HG02763 (cell line): ENCODE measurements at regions not wholly inside any gene's neighbourhood (a gene's known extent, or its start where the extent isn't known, plus 50 kb on each side); places are given as distances from the start of the nearest gene placed in this dataset.

Source experiments
- ATAC-seq: cut with Tn5 transposase; IDR thresholded peaks from one replicate; pipeline ENCODE4 v1.9.1; 2021; ENCODE audit warnings: mild to moderate bottlenecking, moderate library complexity; ENCODE audit not compliant: unreplicated experiment

DNA sequence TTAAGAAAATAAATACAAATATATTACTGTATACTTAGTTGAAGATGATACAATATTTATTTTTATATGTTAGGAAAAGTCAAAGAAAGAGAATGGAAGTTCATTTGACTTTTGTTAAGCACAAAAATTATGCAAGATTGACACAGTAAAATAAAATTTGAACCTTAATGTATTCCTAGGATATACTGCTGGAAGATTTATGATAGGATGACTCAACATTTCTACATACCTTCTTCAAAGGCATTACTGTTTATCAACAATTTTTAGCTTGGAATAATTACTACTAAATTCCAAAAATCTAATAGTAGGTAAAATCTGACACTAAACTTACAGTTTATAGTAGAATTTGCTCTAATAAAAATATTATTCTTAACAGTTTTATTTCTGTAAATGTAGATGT, 257.3 kb upstream of the ADAMTS5 start:
- ATAC-seq = no peak

DNA sequence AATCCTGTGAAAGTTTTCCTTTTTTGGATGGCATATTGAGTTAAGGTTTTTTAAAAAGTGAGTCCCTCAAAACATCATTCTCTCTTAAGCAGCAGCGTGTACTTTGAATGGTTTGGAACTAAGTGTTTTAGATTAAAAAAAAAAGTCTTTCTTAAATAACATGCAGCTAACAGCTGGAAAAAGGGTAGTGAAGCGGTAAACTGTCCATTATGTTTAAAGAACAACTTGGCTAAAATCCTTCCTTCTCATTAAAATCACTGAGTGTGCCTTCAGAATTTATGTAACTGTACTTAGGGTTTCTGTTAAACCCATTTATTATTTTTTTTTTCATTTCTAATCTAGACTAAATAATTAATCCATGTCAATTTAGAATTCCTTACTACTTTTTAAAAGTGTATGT, 254.2 kb upstream of the ADAMTS5 start:
- ATAC-seq = no peak

DNA sequence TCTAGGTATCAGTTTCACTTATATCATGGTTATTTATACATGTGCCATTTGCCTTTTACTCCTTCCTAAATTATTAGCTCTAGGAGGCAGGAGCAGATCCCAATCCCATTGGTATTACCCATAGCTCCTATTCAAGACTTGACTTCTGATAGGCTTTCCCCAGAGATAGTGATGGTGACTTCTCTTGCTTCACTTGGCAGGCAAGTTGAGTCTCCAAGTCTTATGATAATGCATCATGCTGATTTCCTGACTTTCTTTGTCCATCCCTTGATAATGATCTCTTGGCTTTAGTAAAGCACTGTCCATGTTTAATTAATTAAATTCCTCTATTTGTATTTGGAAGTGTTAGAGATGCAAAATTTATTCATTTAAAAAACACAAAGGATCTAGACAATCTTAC, 253.5 kb upstream of the ADAMTS5 start:
- no peak for ATAC-seq

- ATAC-seq = no peak
Measured at GRCh38 chr21:27219068-27219467, 252.2 kb upstream of the ADAMTS5 start.

GRCh38 chr21:27213303-27213702, 246.4 kb upstream of the ADAMTS5 start:
- ATAC-seq = no peak

- no peak for ATAC-seq
Measured at GRCh38 chr21:27212441-27212840, 245.6 kb upstream of the ADAMTS5 start.

GRCh38 chr21:27209546-27209945, 242.7 kb upstream of the ADAMTS5 start:
- no peak for ATAC-seq

DNA sequence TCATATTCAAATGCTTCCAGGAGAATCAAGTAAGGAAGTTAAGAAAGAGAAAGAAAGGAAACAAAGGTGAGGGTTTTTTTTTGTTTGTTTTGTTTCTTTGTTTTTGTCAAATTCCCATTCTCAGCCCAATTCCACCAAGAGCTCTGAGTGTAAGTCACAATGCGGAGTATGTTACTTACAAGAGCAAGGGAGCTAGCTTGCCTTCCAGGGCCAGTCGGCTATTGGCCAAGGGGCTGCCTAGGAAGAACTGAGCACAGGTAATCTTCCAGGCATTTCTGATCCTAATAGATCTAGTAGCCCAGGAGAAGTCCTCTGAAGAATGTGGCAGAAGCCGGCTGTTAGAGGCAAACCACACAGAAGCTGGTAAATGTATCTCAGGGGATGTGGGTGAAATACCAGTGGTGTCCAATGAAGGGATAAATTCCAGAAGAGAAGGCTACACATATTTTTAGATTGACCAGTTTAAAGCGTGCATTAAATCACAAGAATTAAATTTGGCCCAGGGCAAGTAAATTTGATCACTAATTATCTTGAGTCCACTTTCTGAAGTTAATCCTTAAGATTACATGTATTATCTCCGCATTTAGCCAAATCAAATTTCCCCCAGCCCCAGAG, 239.6 kb upstream of the ADAMTS5 start:
- ATAC-seq = no peak

GRCh38 chr21:27202301-27202700, 235.4 kb upstream of the ADAMTS5 start:
- ATAC-seq = no peak

GRCh38 chr21:27201197-27201596, 234.3 kb upstream of the ADAMTS5 start:
- ATAC-seq = no peak

DNA sequence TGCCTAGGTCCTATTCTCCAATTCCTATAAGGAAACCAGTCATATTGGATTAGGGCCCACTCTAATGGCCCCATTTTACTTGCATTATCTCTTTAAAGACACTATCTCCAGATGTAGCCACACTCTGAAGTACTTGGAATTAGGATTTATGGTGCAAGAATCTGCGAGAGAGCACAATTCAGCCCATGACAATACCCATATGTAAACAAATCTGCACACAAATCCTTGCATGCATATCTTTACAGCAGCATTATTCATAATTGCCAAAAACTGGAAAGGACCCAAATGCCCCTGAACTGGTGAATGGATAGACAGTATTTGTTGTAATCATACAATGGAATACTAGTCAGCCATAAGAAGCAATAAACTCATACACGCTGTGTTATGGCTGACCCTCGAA, 229.8 kb upstream of the ADAMTS5 start:
- no peak for ATAC-seq

- ATAC-seq = no peak
Measured at GRCh38 chr21:27192281-27192949, 225.5 kb upstream of the ADAMTS5 start.

- no peak for ATAC-seq
Measured at GRCh38 chr21:27190601-27191000, 223.7 kb upstream of the ADAMTS5 start.

GRCh38 chr21:27189870-27190269, 223.0 kb upstream of the ADAMTS5 start:
- ATAC-seq = no peak

GRCh38 chr21:27173053-27173452, 206.2 kb upstream of the ADAMTS5 start:
- ATAC-seq = no peak

DNA sequence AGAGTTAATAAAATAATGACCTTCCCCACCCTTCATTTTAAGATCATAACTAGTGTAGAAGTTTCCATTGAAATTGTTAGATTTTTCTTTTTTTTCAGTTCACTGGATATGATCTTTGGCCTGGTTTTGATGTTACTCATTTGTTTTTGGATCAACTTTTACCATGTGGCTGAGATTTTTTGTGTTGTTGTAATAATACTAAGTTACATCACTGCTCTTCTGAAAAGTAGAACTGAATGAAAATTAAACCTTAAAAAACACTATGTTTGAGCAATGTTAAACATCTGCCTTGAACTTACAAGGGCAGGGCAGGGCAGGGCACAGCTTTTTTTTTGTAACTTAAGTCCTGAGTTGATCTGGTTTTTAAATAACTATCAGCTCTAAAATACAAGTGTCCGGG, 204.8 kb upstream of the ADAMTS5 start:
- ATAC-seq = no peak

DNA sequence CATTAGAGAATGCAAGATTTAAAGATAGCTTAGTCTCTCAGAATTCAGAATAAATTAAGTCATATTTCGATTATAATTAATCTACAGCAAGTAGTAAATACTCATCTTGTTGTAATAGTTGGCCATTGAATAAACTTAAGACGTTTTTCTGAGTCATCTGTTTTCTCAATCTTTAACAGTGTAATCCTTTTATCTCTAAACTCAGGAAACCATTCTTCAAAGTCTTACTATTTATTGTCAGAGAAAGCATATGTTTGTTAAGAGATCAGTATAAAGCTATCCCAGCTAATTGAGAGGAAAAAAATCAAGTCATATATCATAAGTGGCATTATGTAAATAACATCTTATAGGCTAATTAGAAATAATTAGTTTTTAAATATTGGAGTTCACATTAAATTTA, 201.2 kb upstream of the ADAMTS5 start:
- no peak for ATAC-seq

DNA sequence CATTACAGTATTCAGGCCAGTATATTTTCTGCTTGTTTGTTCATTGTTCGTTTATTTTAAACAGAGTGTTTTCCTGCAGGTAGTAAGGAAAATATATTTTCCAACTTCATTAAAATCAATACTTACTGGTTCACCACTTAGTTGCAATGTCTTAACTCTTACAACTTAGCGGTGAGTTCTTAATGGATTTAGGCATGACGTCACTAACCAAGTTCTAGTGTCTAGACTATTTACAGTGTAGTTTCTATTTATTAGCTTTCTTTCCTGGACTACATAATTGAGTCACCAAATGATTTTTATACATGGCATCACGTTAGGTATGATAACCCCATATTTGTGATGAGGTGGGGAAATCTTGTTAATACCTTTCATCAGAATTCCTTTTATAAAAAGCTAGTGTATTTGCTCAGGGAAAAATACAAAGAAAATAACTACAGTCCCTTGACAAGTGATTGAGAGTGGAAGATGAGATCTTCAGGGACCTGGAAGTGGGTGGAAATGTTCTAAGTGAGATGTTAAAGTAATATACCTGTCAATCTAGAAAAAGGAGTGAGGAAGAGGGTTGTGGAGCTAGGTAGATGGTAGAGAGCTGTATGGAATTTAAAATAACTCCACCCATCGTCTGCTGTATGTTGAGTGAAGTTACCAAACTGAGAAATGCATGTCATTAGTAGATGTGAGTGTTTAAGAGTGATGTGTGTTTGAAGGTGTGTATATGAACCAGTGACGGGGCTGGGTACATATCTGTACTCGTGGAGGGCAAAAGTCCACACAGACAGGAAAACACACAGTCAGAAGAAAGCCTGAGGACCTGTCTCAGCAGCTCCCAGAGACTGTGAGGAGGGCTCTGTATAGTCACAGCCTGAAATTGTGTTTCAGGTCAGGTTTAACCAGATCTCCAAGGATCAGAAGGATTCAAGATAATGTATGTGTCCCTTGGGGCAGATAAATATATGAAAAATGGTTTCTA, 197.6 kb upstream of the ADAMTS5 start:
- ATAC-seq = no peak

GRCh38 chr21:27158967-27159366, 192.1 kb upstream of the ADAMTS5 start:
- ATAC-seq = no peak

GRCh38 chr21:27157097-27157496, 190.2 kb upstream of the ADAMTS5 start:
- ATAC-seq = no peak

DNA sequence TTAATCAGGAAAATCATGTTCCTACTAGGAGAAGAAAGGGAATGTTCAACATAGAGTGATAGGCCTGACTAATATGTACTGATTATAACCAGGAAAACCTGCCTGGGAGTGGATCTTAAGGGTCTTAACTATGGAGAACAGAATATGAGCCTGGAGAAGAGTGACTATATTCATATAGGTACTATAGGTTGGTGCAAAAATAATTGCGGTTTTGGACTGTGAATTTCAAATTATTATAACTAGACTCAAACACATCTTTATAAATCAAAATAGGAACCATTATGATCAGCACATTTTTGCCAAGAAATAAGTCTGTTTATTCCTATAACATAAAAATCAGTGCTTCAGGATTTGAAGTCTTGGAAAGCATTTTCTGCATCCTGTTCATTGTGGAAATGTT, 189.8 kb upstream of the ADAMTS5 start:
- no peak for ATAC-seq

DNA sequence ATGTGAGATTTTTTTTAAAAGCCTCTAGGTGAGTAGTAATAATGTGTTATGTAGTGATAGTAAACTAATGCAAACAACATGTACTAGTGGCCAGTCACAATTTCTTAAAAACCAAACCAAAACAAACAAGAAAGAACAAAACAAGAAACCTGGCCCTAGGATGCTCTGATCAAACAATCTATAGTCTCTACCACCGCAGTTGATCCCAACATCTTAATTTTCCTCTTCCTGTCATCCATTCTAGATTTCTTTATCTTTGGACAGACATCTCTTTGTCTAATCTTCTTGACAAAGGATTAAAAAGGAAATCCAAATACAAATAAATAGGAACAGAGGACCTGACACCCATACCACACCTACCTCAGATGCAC, 188.2 kb upstream of the ADAMTS5 start:
- ATAC-seq = no peak
